Suprapubic skin (tissue), 3 donors: ENCODE measurements at regions not wholly inside any gene's neighbourhood (a gene's known extent, or its start where the extent isn't known, plus 50 kb on each side); places are given as distances from the start of the nearest gene placed in this dataset.

Source experiments
- EP300 ChIP-seq: sonication (generic); formaldehyde crosslinking; IDR thresholded peaks from one replicate; pipeline ENCODE4 v1.6.1; 2017; ENCODE audit warnings: antibody characterized with exemption
- TF ChIP-seq, protein P1 (sequence below), 2 donors: fragments of 200-600 bp in 1 of 2; fragments of 450-650 bp in 1 of 2; sonication (generic) in 1 of 2; IDR thresholded peaks; one replicate each; pipeline ENCODE4 v1.5.1; 2016 to 2019; ENCODE audit warnings: antibody characterized with exemption in 2 of 2, mild to moderate bottlenecking in 1 of 2, moderate library complexity in 1 of 2

DNA sequence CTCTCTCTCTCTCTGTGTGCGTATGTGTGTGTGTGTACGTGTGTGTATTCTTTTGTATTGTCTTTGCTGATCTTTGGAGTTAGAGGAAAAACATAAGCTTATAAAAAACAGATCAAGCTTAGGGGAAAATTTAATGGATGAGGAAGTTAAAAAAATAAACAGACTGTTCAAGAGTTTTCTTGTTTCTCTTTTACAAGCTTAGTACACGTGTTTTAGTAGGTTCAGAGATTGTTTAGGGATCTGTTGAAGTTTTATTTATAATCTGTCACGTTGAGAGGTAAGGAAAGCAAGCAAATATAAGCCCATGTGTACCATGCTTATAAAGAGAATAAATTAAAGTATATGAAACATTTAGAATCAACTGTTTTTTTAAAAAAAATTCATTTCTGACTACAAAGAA is 1470.3 kb upstream of the NUDT12 start:
- TF ChIP-seq, protein P1, sequence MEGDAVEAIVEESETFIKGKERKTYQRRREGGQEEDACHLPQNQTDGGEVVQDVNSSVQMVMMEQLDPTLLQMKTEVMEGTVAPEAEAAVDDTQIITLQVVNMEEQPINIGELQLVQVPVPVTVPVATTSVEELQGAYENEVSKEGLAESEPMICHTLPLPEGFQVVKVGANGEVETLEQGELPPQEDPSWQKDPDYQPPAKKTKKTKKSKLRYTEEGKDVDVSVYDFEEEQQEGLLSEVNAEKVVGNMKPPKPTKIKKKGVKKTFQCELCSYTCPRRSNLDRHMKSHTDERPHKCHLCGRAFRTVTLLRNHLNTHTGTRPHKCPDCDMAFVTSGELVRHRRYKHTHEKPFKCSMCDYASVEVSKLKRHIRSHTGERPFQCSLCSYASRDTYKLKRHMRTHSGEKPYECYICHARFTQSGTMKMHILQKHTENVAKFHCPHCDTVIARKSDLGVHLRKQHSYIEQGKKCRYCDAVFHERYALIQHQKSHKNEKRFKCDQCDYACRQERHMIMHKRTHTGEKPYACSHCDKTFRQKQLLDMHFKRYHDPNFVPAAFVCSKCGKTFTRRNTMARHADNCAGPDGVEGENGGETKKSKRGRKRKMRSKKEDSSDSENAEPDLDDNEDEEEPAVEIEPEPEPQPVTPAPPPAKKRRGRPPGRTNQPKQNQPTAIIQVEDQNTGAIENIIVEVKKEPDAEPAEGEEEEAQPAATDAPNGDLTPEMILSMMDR (IDR thresholded peaks at IDR 0.05): no peak
- TF ChIP-seq EP300: no peak
